Left colon (tissue), 2 donors: ENCODE measurements at regions not wholly inside any gene's neighbourhood (a gene's known extent, or its start where the extent isn't known, plus 50 kb on each side); places are given as distances from the start of the nearest gene placed in this dataset.

ENCODE experiments used
- ATAC-seq: fragments of 200-7000 bp; cut with Tn5 transposase; one replicate; pipeline ENCODE4 v1.9.1; 2020; ENCODE audit warnings: mild to moderate bottlenecking, moderate library complexity
- DNase-seq, 2 donors: peaks; one replicate each; pipeline ENCODE4 v3.0.0-alpha.2; 2020
- intact Hi-C, 2 donors: fragments of 100-400 bp; cut with DNase I in 1 of 2; cut with micrococcal nuclease in 1 of 2; formaldehyde crosslinking; loops; one replicate each; pipeline versions ENCODE4 v1.11.2 to v1.14.0; 2022; cut with DNase I, micrococcal nuclease
- donor health status: DM: no; HTN: no; CAD: no.
- donor health status: DM: yes; HTN: yes; CAD: no.

DNA sequence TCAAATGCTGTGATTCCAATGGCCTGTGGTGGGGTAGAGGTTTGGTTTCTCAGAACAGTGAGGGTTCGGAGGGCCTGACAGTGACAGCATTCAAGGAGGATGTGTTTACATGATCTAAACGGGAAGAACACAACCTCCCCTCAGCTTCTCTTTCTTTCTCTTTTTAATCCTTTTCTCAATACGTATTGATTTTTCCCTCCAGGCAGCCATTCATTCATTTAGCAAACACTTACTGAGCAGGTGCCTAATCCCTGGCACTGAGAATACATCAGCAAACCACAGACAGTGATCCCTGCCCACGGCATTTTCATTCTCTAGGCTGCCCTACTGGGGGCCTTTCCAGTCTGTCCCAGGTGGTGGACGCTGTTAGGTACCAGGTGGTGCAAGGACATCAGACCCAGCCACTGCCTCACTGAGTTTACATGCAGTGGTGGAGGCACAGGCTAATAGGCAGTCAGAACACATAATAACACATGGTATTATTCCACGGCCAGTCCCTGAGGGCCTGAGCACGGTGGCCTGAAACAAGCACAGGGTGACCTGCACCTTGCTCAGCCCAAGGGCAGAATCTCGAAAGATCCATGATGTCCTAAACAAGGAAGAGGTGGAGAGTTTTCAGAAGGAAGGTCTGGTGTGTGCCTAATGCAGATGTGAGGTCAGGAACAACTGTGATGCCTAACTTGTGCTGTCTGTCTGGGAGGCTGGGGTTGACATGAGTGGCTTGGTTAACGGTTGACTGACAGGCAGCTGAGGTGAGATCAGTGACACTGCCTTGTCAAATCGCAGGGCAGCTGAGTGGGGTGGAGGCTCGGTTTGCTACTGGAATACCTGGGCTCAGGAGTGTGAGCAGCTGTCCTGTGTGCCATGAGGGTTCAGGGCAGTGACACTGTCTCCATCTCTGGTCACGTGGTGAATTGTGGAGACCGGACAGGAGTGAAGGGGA is 785.5 kb upstream of the HS6ST1 start:
- ATAC-seq (no peak), DNase-seq (no peak)
- intact Hi-C loops = no loop called here

DNA sequence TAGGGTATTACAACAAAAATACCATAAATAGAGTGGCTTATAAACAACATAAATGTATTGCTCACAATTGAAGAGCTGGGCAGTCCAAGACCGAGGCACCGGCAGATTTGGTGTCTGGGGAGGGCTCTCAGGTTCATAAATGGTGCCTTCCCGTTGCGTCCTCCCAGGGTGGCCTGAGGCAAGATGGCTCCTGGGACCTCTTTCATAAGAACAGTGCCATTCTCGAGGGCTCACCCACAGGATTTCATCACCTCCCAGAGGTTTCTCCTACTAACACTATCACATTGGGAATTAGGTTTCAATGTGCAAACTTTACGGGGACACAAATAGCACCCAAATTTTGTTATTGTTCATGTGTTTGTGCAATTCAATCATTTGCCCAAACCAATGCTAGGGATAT is 793.5 kb upstream of the HS6ST1 start:
- intact Hi-C loops = no loop called here
- no peak for ATAC-seq
- no peak for DNase-seq

DNA sequence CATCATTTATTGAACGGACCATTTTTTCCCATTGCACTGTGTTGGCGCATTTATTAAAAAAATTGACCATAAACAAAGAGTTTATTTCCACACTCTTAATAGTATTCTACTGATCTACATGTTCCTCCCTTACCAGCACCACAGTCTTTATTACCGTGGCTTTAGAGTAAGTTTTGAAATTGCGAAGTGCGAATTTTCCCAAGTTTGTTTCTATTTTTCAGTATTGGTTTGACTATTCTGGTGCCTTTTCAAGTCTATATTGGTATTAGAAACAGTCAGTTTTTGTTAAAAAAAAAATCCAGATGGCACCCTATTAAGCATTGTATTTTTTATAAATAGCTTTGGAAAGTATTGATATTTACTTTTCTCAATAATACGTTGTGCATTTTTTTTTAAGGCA is 795.1 kb upstream of the HS6ST1 start:
- DNase-seq (no peak), ATAC-seq (no peak)
- intact Hi-C loops = no loop called here

DNA sequence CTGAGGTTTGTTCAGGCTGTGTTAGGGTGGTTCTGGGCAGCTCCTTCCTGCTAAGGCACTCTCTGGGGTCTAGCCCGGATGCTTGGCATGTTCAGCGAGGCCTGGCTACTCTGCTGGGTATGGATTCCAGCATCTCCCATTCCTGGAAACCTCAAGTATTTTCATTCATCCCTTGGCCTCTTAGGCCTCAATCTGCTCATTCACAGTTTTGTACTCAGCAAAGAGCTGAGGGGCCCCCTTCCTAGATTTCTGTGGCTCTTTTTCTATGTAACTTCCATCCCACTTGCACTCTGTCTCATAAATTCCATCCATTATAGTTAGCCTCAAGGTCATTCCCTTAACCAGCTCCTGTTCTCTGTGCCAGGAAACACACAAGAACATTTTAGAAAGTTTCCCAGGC is 798.8 kb upstream of the HS6ST1 start:
- no peak for ATAC-seq
- intact Hi-C loops = no loop called here
- no peak for DNase-seq

GRCh38 chr2:129118296-129118695 is 799.6 kb upstream of the HS6ST1 start:
- ATAC-seq (no peak), DNase-seq (no peak)
- intact Hi-C loops = no loop called here

- intact Hi-C loops = no loop called here
- ATAC-seq (no peak), DNase-seq (no peak)
These were observed 810.4 kb upstream of the HS6ST1 start for GRCh38 chr2:129129087-129129486.

- intact Hi-C loops = no loop called here
- DNase-seq = no peak
- no peak for ATAC-seq
These were observed 815.3 kb upstream of the HS6ST1 start for GRCh38 chr2:129133692-129134641.

DNA sequence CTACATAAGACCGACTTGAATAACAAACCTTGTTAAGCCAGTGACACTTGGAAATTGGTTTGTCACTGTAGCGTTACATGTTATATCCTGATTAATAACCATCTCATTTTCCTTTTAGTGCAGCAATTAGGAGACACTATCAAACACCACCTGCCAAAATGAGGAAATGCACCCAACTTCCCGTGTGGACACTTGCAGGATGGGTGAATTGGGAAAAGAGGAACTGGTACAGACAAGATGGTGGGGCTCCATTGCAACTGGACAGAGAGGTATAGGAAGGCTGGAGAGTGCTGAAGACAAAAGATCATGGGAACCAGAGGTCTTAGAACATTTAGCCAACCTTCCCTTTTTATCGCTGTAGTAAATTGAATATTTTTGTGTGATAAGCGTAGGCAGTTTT is 816.3 kb upstream of the HS6ST1 start:
- ATAC-seq (no peak), DNase-seq (no peak)
- intact Hi-C loops = no loop called here

DNA sequence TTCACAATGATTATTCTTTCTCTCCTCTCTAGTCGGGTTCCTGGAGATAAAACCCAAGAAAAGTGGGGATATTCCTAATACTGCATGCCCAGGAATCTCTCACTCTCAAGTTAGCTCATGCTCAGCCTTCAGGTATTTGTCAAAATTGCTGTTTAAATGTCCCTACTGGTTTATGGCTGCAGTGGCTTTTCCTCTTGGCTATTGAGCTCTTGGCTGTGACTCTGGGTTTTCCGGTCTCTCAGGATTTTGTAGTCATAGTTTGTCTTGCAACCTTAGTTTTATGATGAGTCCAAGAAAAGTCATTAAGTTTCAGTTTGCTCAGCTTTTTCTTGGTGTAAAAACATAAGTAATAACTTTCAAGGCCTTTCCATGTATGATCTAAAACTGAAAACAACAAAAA is 820.7 kb upstream of the HS6ST1 start:
- intact Hi-C loops = no loop called here
- DNase-seq (no peak), ATAC-seq (no peak)

- intact Hi-C loops = no loop called here
- ATAC-seq = no peak
These were observed 823.8 kb upstream of the HS6ST1 start for GRCh38 chr2:129142465-129142864.

DNA sequence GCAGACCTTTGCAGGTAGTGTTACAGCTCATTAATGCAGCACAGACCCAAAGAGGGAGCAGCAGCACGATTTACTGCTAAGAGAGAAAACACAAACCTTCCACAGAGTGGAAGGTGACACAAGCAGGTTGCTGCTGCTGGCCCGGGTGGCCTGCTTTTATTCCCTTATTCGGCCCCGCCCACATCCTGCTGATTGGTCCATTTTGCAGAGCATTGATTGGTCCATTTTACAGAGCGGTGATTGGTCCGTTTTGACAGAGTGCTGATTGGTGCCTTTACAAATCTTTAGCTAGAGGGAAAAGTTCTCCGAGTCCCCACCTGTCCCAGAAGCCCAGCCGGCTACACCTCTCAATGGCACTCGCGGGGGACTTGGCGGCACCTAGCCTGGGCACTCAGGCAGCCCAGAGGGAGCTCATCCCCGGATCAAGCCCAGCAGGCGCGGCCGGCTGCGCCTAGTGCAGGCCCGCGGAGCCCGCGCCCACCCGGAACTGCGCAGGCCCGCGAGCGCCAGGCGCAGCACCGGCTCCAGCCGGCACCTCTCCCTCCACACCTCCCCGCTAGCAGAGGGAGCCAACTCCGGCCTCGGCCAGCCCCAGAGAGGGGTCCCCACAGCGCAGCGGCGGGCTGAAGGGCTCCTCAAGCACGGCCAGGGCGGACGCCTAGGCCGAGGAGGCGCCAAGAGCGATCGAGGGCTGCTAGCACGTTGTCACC is 825.6 kb upstream of the HS6ST1 start:
- DNase-seq = no peak
- ATAC-seq = no peak
- intact Hi-C loops = no loop called here

More at GRCh38 chr2:129142465-129142864, 823.8 kb upstream of the HS6ST1 start:
- DNase-seq = no peak

GRCh38 chr2:129152514-129152913 is 827.0 kb upstream of the RAB6C start:
- intact Hi-C loops = no loop called here
- ATAC-seq = no peak
- DNase-seq = no peak

DNA sequence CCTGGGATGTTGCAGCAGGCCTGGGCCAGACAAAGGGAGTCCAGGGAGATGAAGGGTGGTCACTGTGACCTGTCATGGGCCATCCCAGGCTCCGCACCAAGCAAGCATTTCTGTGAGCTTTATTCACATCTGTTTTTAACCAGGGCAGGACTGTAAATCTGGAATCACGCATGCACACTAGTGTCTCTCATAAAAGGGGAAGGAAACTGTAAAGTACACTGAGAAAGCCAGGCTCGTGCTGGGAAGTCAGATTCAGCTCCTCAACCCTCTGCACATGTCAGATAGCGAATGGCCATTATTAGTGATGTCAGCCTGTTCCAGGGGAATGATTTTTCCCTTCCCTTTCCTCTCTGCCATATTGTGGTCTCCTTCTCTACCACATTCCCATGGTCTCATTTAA is 818.6 kb upstream of the RAB6C start:
- intact Hi-C loops = no loop called here
- ATAC-seq (no peak), DNase-seq (no peak)

DNA sequence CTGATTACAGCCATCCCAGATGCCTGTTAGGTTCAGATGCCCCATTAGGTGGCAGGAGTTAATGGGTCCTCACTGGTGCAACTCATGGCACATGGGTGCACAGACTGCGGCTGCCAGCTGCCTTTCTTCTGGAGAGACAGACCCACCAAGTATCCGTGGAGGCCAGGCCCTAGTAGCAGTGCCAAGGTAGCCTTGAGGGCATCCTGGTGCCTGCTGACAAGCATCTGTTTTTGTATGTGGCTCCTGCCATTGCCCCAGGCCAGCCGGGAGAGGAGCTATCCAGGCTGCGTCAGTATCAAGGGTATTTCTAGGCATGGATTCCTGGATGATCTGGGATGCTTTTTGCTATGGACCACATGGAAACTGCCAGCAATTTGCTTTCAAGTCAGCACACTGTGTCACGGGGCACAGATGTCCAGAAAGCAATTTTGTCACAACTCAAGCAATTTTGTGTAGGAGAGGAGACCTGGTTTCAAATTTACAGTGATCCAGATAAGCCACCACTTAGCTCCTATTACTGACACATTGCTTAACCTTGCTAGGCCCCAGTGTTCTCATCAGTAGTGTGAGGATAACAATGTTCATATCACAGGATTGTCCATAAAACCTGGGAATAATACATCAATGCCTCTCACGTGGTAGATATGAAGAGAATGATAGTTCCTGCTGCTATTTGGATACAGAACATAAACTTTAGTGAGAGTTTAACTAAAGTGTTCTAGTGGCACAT is 815.1 kb upstream of the RAB6C start:
- DNase-seq (no peak), ATAC-seq (no peak)
- intact Hi-C loops = no loop called here

GRCh38 chr2:129165006-129165405 is 814.5 kb upstream of the RAB6C start:
- intact Hi-C loops = no loop called here
- ATAC-seq = no peak
- no peak for DNase-seq

DNA sequence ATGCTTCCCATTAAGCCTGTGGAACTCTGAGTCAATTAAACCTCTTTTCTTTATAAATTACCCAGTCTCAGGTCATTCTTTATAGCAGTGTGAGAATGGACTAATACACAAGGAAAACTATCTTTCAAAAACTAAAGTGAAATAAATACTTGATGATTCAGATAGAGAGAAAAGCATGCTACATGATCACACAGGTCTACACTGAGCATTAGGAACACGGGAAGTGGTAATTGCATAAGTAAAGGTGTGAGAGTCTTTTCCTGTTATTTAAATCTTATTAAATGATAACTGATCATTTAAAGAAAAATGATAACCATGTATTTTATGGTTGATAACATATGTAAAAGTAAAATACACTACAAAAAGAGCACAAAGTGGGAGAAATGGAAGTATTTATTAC is 812.0 kb upstream of the RAB6C start:
- ATAC-seq (no peak), DNase-seq (no peak)
- intact Hi-C loops = no loop called here

- intact Hi-C loops = no loop called here
- no peak for DNase-seq
- no peak for ATAC-seq
These were observed 808.9 kb upstream of the RAB6C start for GRCh38 chr2:129170570-129170969.

DNA sequence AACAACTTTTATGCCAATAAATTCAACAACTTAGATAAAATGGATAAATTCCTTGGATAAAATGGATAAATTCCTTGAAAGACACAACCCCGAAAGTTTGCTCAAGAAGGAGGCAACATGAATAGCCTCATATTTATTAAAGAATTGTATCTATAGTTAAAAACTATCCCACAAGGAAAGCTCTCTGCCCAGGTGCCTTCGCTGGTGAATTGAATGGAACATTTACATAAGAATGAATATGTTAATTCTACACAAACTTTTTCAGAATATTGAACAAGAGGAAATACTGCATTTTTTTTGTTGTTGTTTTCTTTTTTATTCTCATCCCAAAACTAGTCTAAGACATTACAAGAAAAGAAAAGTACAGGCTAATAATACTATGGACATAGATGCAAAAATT is 805.3 kb upstream of the RAB6C start:
- no peak for DNase-seq
- intact Hi-C loops = no loop called here
- no peak for ATAC-seq

- intact Hi-C loops = no loop called here
- DNase-seq = no peak
- no peak for ATAC-seq
These were observed 804.4 kb upstream of the RAB6C start for GRCh38 chr2:129175051-129175450.
